ENCODE measurements at regions not wholly inside any gene's neighbourhood (a gene's known extent, or its start where the extent isn't known, plus 50 kb on each side); places are given as distances from the start of the nearest gene placed in this dataset.

- no peaks in the 10 kb centered on the region for H3K9me3 ChIP-seq (ENCODE audit: low read depth)
- H3K36me3 ChIP-seq (replicated peaks; ENCODE audit: insufficient read depth, low read depth): no peaks in the 10 kb centered on the region
- H3K4me2 ChIP-seq: no peak overlapping the region
- H3K79me2 ChIP-seq: no peaks in the 10 kb centered on the region
- H3K27ac ChIP-seq: no peak overlapping the region
- no peak for DNase-seq (ENCODE audit: low spot score)
- H3K4me1 ChIP-seq (ENCODE audit: insufficient read depth): no peaks in the 10 kb centered on the region
- 78% methylated on average over 10 of the region's 10 CpGs for WGBS (ENCODE audit: low lambda C conversion rate, missing lambda C conversion rate)
- no peak overlapping the region for H2AFZ ChIP-seq
- no peak overlapping the region for H3K4me3 ChIP-seq
- H3K9me2 ChIP-seq (replicated peaks; ENCODE audit: insufficient read depth): no peaks in the 10 kb centered on the region
- TF ChIP-seq EZH2 (IDR thresholded peaks at IDR 0.05; ENCODE audit: borderline replicate concordance) (no peak), CTCF (IDR thresholded peaks at IDR 0.05; ENCODE audit: poor library complexity) (no peak), EZH2phosphoT487 (IDR thresholded peaks at IDR 0.05; ENCODE audit: low read depth, severe bottlenecking, unreplicated experiment) (no peak)
- H4K20me1 ChIP-seq (ENCODE audit: insufficient read depth, poor library complexity, severe bottlenecking): no peaks in the 10 kb centered on the region
- peaks cover 13% of the 10 kb centered on the region for H3K27me3 ChIP-seq
Observed at GRCh38 chr12:132407992-132408391, 78.6 kb upstream of the GALNT9 start.

- Histone ChIP-seq H3K4me2 (no peak overlapping the region), H3K27me3 (peaks cover 18% of the 10 kb centered on the region), H3K9me3 (ENCODE audit: low read depth) (no peaks in the 10 kb centered on the region), H3K36me3 (replicated peaks; ENCODE audit: insufficient read depth, low read depth) (no peaks in the 10 kb centered on the region), H3K27ac (no peak overlapping the region), H3K4me1 (ENCODE audit: insufficient read depth) (no peaks in the 10 kb centered on the region), H3K79me2 (no peaks in the 10 kb centered on the region), H3K9me2 (replicated peaks; ENCODE audit: insufficient read depth) (no peaks in the 10 kb centered on the region), H2AFZ (no peak overlapping the region), H4K20me1 (ENCODE audit: insufficient read depth, poor library complexity, severe bottlenecking) (no peaks in the 10 kb centered on the region), H3K4me3 (no peak overlapping the region)
- WGBS (ENCODE audit: low lambda C conversion rate, missing lambda C conversion rate): 70% methylated on average over 31 of the region's 32 CpGs
- no peak for DNase-seq (ENCODE audit: low spot score)
- TF ChIP-seq EZH2phosphoT487 (IDR thresholded peaks at IDR 0.05; ENCODE audit: low read depth, severe bottlenecking, unreplicated experiment) (no peak), EZH2 (IDR thresholded peaks at IDR 0.05; ENCODE audit: borderline replicate concordance) (no peak), CTCF (IDR thresholded peaks at IDR 0.05; ENCODE audit: poor library complexity) (no peak)
Observed at GRCh38 chr12:132407451-132407961, 78.1 kb upstream of the GALNT9 start.

GRCh38 chr12:132406493-132407450 lies 77.4 kb upstream of the GALNT9 start:
- H3K27me3 ChIP-seq: peaks cover 19% of the 10 kb centered on the region
- WGBS (ENCODE audit: low lambda C conversion rate, missing lambda C conversion rate): 89% methylated on average over 45 of the region's 67 CpGs
- H4K20me1 ChIP-seq (ENCODE audit: insufficient read depth, poor library complexity, severe bottlenecking): no peaks in the 10 kb centered on the region

More at GRCh38 chr12:132406493-132407450, 77.4 kb upstream of the GALNT9 start:
- no peak overlapping the region for H2AFZ ChIP-seq
- no peak overlapping the region for H3K27ac ChIP-seq
- no peak for DNase-seq (ENCODE audit: low spot score)
- no peaks in the 10 kb centered on the region for H3K9me3 ChIP-seq (ENCODE audit: low read depth)
- H3K4me3 ChIP-seq: no peak overlapping the region
- no peaks in the 10 kb centered on the region for H3K36me3 ChIP-seq (replicated peaks; ENCODE audit: insufficient read depth, low read depth)
- H3K4me2 ChIP-seq: no peak overlapping the region
- no peak for TF ChIP-seq EZH2 (IDR thresholded peaks at IDR 0.05; ENCODE audit: borderline replicate concordance)
- no peak for TF ChIP-seq CTCF (IDR thresholded peaks at IDR 0.05; ENCODE audit: poor library complexity)
- TF ChIP-seq EZH2phosphoT487 (IDR thresholded peaks at IDR 0.05; ENCODE audit: low read depth, severe bottlenecking, unreplicated experiment): no peak
- no peaks in the 10 kb centered on the region for H3K4me1 ChIP-seq (ENCODE audit: insufficient read depth)
- H3K9me2 ChIP-seq (replicated peaks; ENCODE audit: insufficient read depth): no peaks in the 10 kb centered on the region
- no peaks in the 10 kb centered on the region for H3K79me2 ChIP-seq

Measured in hepatocyte (in vitro differentiated cells).